RKO (cell line): ENCODE measurements at regions not wholly inside any gene's neighbourhood (a gene's known extent, or its start where the extent isn't known, plus 50 kb on each side); places are given as distances from the start of the nearest gene placed in this dataset.

ENCODE experiments used
- DNase-seq: peaks from one replicate; pipeline ENCODE4 v3.0.0-alpha.2; 2016; ENCODE audit warnings: low spot score

DNA sequence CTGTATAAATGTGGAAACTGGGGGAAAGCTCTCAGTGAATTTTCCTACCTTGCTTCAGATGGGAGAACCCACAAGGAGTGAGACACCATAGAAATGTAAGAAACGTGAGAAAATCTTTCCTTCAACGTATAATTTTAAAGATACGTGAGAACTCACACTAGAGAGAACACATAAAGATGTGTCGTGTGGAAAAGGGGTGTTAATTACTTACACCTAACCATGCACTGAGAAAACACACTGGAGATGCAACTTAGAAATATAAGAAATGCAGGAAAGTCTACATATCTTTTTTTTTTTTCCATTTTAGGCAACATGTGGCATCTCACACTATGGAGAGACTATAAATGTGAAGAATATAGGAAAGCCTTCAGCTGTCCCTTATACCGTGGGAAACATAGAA, 352.9 kb upstream of the NETO1 start:
- DNase-seq, result no peak

DNA sequence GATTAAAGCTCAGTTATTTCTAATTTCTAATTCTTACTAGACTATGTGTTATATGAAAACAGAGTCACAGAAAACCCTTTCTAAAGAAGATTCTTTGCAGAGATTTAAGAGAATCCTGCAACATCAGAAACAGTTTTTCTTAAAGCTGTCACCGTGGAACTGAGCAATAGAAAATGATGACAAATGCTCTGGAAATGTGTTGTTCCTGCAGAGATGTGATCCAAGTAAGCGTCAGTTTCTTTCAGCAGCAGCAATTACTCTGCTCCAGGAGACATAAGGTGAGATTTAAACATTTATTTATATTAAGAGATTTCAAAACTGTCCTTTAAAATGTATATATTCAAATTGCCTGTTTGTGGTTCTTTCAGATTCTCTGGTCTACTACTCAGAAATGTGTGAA, 350.5 kb upstream of the NETO1 start:
- DNase-seq, result no peak

DNA sequence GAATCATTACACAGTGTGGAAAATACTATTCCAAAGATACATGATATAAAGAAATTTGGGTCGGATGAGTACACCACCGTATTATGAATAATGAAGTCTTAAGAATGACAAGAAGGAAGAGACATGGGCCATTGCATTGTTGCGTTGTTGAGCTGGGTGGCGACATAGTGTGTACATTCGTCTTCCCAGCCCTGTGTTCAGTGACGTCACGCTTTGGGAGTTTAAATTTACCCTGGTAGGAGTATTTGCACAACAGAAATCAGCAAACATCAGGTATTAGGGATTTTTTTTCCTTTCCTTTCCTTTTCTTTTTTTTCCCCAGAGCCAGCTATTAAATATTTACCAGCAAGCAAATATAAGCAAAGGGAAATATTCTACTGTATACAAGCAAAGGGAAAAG, 347.2 kb upstream of the NETO1 start:
- DNase-seq, result no peak

DNA sequence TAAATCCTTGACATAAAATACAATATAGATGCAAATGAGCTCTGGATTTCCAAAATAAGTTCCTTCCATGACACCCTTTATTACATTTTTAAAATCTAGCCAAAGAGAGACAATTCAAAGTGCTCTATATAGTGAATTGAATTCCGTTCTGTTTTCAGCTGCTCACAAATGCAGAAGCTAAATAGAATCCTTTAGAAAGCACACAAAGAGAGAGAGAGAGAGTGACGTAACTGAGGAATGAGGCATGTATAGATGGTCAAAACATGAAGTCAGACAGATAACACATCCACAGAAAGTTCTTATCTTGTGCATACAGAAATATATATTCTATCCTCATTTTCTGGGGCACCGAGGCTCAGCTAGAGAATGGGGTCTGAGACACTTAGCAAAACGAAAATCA, 344.7 kb upstream of the NETO1 start:
- no peak for DNase-seq

DNA sequence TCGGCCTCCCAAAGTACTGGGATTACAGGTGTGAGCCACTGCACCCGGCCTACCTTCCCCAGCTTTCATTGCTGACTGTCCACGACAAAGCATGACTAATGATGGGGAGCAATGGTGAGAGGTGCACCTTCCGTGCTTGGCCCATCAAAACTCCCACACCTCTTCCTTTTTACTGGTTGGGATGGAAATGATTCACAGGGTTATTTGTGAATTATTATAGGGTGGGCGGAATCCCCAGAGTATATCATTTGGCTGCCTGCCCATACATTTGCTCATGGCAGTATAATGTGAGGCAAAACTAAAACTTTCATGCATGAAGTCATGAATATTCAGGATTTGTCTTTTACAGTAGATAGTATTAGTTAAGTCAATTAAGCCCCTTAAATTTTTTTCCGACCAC, 334.2 kb upstream of the NETO1 start:
- peak; percentile 0 for DNase-seq

DNA sequence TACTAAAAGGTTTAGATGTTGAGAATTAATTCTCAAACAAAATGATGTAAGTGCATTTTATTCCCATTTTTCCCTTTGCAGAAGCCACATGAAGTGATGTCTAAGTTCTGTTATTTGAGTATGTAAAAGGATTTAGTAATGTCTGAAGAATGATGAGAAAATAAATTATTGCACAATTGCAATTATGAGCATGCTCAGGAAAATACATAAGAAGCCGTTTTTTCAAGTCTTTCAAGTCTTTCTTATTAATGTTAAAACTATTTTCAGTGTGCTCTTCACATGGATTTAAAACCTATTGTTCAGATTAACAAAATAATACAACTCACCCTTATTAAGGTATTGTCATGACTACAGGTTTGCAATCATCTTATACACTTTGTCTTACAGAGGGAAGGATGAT, 331.4 kb upstream of the NETO1 start:
- DNase-seq, result no peak

DNA sequence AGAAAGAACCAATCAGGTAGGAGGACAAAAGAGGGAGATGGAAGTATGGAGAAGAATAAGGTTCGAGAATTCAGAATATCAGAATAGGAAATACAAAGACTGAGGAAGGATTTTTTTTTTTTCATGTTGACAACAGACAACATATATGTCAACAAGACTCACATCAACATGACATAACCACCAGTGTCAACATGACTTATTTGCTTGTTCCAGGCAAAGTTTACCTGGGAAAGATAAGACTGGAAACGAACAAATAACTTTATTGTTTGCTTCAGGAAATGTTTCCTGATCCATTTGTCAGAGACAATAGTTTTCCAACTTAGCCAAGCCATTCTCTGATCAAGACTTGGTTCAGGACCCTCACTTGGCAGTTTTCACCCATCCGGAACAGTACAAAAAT, 321.9 kb upstream of the NETO1 start:
- DNase-seq, result no peak

DNA sequence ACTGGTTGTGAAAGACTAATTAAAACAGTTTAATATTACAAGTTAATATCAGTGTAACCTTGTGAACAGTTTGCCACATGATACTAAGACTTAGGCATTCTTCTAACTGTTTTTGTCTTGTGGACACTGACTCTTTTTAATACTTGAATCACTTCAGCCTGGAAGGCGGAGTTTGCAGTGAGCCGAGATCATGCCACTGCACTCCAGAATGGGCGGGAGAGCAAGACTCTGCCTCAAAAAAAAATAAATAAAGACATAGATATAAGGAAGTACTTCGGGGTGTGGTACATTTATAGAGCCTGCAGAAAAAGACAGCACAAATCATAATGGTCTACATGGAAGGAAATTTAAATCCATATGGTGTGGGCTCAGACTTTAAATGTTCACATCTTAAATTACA, 300.4 kb upstream of the NETO1 start:
- DNase-seq, result no peak

DNA sequence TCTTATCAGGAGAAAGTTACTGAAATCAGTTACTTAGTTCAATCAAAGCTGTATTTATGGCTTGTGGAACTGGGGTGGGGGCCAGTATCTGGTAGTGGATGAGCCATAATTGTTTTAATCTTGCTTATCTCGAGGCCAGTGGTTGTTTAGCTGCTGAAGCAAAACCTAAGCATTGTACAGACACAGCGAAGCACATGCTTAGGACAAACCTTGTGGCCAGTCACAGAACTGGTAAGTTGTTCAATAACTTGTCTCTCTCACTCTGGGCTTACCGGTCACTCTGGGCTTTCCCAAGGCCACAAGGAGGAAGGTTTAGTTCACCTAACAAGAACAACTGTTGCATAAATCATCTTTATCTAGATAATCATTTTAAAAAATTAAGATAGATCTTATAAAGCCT, 296.6 kb upstream of the NETO1 start:
- DNase-seq, result no peak

DNA sequence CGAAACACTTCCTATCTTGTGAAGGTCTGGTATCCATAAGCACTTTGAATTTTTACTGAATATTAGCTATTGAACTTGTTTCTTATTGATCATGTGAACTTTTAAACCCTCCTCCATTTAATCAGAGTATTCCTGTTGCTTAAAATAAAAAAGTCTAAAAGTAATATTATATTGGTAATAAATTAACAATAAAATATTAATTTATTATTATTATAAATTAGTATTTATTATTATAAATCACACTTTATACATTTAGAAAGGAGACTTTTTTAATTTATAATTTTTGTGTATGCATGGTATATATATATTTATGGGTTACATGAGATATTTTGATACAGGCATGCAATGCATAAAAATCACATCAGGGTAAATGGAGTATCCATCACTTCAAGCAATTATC, 295.4 kb upstream of the NETO1 start:
- DNase-seq, result no peak

DNA sequence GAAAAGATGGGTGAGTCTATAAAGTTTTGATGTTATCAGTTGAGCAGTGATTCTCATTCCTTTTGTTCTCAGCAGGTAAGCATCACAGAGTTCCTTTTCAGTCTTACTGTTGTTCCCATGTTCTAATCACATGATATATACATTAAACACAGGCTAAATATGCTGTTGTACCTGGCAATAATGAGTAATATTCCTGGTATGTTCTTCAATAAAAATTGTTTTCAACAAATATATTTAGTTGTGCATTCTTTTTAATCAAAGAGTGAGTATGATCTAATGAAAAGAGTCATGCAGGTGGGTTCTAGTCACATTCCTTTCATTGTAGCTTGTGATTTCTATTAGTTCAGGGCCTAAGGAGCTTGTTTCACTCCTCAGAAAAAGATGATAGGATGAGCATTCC, 288.3 kb upstream of the NETO1 start:
- DNase-seq, result no peak

DNA sequence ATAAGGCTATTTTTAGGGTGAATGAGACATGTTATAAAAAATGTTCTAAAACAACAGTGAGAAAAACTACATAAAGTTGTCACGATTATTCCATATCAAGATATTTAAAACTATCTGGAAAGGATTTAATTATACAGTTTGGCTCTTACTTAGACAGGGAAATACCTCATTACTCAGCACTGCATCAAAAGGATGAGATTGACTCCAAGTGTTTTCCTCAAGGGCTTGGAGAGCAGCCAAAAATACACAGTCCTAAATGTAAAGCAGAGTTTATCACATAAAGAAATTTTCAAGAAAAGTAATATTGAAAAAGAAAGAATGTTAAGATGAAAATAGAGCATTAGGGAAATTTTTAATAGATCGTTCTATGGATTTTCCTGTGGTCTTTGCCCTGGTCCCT, 285.5 kb upstream of the NETO1 start:
- no peak for DNase-seq

DNA sequence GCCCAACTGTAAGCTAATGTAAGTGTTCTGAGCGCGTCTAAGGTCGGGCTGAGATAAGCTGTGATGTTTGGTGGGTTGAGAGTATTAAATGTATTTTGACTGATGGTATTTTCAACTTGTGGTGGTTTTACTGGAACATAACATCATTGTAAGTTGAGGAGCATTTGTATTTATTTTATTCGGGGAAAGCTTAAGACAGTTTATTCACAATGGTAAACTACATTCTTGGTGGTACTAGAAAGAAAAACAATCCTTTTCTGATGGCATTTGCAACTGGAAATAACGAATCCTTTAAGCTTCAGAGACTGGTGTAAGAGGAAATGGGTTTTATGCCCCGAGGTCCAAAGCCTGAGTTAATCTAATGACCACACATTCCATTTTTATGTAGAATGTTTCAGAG, 283.3 kb upstream of the NETO1 start:
- no peak for DNase-seq

DNA sequence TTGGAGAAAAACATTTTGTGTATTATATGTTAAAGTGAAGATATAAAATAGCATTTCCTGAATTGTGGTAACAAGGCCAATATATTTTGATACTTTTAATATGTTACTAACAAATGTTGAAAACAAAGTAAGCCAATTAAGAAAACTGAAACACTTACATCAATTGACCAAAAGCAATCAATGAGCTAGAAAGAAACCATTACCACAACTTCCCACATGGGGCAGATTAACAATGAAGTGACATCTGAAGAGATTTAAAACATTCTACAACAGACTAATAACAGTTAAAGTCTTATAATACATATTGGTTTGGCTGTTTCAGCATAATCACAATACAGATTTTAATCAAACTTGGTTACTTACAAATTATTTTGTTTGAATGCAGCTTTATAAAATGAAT, 282.4 kb upstream of the NETO1 start:
- DNase-seq, result no peak

DNA sequence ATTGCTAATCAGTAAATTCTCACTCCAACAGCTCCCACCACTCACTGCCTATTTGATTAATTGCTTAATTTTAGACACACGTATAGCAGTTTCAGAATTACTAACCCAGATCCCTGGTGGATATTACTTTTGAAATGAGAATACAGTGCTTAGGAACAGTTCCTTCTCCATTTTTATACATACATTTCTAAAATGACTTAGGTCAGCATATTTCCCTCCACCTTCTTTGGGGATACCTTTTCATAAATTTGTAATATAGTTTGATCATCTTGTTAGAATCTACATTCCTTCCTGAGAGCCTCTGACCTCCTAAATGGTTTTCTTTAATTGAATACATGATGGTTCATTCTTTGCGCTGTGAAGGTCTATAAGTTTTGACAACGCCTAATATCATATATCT, 279.8 kb upstream of the NETO1 start:
- DNase-seq, result no peak

DNA sequence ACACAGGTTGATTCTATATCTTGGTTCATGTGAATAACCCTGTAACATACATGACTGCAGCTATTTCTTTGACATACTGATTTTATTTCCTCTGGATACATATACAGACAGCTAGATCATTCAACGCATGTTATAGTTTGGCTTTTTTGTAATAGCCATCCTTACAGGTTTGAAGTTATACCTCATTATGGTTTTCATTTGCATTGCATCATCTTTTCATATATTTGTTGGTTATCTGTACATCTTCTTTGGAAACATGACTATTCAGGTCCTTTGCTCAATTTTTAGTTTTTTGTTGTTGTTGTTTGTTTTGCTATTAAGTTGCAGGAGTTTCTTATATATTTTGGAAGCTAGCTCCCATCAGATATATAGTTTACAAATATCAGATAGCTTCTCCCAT, 276.2 kb upstream of the NETO1 start:
- DNase-seq, result no peak

DNA sequence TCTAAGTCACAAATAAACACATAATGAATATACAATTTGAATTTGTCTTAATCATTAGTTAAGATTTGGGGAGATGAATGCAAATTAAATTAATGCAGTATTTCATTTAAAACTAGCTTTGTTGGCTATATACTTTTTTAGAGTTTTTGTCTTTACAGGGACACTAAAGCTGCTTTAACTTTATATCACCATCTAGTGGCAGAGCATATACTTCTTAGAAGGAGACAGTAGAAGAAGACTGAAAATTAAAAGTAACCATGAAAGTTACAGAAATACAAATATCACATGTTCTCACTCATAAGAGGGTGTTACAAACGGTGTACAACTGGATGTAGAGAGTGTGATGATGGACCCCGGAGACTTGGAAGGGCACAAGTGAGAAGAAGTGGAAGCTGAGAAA, 268.3 kb upstream of the NETO1 start:
- peak; percentile 54 for DNase-seq

DNA sequence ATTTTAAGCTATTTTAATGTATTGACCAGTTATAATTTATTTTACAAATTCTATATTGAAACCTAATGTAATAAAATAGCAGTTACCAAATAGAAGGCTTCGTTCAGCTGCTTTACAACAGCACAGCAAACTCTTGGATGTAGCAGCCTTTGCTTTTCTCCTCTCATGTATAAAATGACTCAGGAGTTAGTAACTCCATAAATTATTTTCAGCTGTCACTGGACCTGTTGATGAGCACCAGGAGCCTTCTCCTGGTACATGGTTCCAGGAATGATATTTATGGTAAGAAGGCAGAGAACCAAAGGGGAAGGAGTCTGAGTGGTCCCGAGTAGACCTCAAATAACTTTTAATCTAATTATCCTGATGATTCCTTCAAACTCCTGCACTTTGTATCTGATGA, 256.4 kb upstream of the NETO1 start:
- no peak for DNase-seq

DNA sequence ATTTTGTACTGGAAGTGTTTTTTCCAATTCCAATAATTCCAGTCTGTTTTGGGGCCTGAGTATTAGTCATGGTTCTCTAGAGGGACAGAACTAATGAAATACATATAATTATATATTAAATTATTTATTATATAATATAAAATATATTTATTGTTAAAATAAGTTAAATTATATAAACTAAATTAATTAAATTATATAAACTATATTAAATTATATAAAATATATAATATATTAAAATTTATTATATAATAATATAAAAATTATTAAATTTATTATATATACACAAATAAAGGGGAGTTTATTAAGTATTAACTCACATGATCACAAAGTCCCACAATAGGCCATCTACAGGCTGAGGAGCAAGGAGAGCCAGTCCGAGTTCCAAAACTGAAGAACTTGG, 253.4 kb upstream of the NETO1 start:
- DNase-seq, result no peak

DNA sequence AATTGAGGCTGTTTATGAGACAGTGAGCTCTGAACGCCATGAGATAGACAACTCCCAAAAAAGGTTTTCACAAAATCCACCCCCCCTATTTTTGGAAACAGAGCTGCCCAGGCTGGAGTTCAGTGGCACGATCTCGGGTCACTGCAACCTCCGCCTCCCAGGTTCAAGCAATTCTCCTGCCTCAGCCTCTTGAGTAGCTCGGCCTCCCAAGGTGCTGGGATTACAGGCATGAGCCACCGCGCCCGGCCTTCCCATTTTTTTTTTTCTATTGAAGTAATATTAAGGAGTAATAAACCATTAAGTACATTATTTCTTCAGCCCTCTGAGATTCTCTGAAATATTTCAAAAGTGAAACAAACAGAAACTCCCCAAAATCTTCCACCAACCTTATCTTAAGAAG, 252.8 kb upstream of the NETO1 start:
- DNase-seq, result no peak

DNA sequence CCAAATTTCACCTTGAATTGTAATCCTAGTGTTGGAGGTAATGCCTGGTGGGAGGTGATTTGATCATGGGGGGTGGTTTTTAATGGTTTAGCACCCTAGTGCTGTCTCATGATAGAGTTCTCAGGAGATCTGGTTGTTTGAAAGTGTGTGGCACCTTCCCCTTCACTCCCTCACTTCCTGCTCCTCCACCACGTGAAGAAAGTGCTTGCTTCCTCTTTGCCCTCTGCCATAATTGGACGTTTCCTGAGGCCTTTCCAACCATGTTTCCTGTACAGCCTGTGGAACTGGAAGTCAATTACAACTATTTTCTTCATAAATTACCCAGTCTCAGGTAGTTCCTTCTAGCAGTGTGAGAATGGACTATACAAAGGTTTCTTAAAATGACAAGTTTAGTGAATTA, 251.8 kb upstream of the NETO1 start:
- DNase-seq, result no peak

DNA sequence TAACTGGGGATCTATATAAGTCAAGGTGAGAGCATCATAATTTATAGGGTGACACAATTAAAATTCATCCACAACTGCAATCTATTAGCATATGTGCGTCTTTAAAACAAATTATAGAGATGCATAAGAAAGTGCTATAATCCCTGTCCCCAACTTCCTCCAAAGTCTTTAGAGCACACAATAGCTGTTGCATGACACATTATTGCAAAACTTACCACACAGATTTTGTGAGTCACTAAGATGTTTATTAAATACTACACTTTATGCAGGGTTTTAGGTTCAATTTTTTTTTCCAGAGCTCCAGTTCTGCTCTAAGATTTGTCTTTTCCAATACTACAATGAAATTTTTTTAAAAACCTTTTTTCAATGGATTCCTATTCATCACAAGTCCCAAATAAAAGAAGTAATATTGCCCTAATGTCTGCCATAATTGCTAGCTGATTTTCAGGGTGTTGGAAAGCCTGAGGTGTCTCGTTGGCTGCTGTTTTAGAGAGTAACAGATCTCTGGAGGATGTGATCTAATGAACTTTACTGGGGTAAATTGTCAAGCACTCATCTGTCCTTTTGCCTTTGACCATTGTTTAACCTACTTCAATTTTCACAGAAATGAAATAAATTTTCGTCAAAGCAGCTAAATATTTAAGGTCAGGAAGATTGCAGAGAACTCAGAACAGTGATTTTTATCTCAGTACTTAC, 250.5 kb upstream of the NETO1 start:
- no peak for DNase-seq

DNA sequence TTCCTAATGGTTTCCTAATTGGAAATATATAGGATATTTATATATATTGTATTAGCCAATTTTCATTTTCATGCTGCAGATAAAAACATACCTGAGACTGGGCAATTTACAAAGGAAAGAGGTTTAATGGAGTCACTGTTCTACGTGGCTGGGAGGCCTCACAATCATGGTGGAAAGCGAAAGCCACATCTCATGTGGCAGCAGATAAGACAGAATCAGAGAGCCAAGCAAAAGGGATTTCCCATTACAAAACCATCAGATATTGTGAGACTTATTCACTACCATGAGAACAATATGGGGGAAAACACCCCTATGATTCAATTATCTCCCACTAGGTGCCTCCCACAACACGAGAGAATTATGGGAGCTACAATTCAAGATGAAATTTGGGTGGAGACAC, 242.5 kb upstream of the NETO1 start:
- no peak for DNase-seq

DNA sequence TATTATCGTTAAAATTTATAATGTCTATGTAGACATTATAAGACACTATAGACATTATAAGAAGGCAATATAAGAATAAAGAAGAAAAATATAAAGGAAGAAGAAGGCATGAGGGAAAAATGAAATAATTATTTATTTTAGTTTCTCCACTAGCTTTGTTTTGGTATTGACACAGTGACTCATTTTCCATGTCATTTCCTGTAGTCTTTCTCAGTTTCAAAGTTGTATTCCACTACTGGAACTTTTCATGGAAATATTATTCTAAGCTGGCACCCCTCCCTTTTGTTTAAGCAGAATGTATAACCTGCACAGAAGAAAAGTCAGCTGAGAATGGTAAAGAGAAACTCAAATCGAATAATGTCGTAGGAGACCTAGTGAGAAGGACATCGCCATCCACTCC, 234.2 kb upstream of the NETO1 start:
- no peak for DNase-seq

DNA sequence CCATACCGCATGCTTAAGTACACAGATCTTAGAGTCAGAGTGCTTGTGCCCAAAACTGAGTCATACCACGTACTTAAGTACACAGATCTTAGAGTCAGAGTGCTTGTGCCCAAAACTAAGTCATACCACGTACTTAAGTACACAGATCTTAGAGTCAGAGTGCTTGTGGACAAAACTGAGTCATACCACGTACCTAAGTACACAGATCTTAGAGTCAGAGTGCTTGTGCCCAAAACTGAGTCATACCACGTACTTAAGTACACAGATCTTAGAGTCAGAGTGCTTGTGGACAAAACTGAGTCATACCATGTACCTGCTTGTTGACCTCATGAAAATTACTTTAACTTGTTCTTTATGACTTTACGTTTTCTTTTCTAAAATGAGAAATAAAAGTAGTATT, 233.7 kb upstream of the NETO1 start:
- DNase-seq, result peak; percentile 44
